ENCODE measurements at regions not wholly inside any gene's neighbourhood (a gene's known extent, or its start where the extent isn't known, plus 50 kb on each side); places are given as distances from the start of the nearest gene placed in this dataset.

- TF ChIP-seq, protein P1, sequence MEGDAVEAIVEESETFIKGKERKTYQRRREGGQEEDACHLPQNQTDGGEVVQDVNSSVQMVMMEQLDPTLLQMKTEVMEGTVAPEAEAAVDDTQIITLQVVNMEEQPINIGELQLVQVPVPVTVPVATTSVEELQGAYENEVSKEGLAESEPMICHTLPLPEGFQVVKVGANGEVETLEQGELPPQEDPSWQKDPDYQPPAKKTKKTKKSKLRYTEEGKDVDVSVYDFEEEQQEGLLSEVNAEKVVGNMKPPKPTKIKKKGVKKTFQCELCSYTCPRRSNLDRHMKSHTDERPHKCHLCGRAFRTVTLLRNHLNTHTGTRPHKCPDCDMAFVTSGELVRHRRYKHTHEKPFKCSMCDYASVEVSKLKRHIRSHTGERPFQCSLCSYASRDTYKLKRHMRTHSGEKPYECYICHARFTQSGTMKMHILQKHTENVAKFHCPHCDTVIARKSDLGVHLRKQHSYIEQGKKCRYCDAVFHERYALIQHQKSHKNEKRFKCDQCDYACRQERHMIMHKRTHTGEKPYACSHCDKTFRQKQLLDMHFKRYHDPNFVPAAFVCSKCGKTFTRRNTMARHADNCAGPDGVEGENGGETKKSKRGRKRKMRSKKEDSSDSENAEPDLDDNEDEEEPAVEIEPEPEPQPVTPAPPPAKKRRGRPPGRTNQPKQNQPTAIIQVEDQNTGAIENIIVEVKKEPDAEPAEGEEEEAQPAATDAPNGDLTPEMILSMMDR (IDR thresholded peaks at IDR 0.05): no peak
Observed at GRCh38 chr9:87301371-87301770, 196.3 kb upstream of the DAPK1 start.

- TF ChIP-seq, protein P1 (IDR thresholded peaks at IDR 0.05): no peak
Observed at GRCh38 chr9:87305151-87305550, 192.5 kb upstream of the DAPK1 start.

GRCh38 chr9:87306006-87306405, 191.7 kb upstream of the DAPK1 start:
- TF ChIP-seq, protein P1 (IDR thresholded peaks at IDR 0.05): no peak

DNA sequence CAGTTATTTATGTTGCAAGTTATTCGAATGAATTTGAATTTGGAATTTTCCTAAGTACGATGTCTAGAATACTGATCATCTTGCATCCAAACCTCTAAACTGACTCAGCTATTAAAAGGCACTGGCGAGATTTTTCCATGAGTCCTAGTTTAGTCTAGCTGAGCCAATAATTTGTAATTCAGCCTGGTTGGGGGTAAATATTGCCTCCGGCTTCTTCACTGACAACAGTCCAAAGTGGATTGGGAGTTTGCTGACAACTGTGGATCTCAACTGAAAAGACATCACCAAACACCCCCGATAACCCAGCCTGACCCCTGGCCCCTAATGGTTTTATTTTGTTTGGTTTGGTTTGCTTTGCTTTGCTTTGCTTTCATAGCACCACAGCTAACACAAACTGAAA, 189.8 kb upstream of the DAPK1 start:
- TF ChIP-seq, protein P1 (IDR thresholded peaks at IDR 0.05): no peak

DNA sequence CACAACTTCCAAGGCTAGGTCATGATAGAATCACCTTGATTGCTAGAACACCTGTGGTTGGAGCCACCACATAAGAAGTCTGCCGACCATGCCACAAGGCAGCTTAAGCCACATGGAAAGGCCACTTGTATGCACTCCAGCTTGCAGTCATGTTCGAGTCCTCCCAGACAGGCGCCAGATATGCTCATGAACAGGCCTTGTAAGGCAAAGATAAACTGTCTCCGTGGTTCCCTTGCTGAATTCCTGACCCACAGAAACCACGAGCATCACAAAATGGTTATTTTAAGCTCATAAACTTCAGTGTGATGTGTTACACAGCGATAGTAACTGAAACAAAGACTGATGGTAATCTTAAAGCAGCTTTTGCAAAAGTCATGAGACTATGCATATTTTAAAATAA, 188.4 kb upstream of the DAPK1 start:
- TF ChIP-seq, protein P1 (IDR thresholded peaks at IDR 0.05): no peak

- TF ChIP-seq, protein P1 (IDR thresholded peaks at IDR 0.05): no peak
Observed at GRCh38 chr9:87310827-87311523, 186.7 kb upstream of the DAPK1 start.

- TF ChIP-seq, protein P1 (IDR thresholded peaks at IDR 0.05): no peak
Observed at GRCh38 chr9:87319656-87320055, 178.0 kb upstream of the DAPK1 start.
